Activated CD4-positive, alpha-beta T cell treated with anti-CD3 and anti-CD28 coated beads, Interleukin-2, amount 50 U/mL, for 1 hour (primary cell): ENCODE measurements at regions not wholly inside any gene's neighbourhood (a gene's known extent, or its start where the extent isn't known, plus 50 kb on each side); places are given as distances from the start of the nearest gene placed in this dataset.

Experiments
- DNase-seq: peaks from one replicate; pipeline ENCODE4 v3.0.0-alpha.2; 2020

GRCh38 chr15:46121441-46121840 lies 486.6 kb downstream of the SQOR start:
- DNase-seq, result no peak

- no peak for DNase-seq
Observed at GRCh38 chr15:46126581-46126980, 491.8 kb downstream of the SQOR start.

GRCh38 chr15:46127361-46127874 lies 492.6 kb downstream of the SQOR start:
- DNase-seq, result no peak

GRCh38 chr15:46129145-46129544 lies 494.3 kb downstream of the SQOR start:
- DNase-seq, result no peak

GRCh38 chr15:46131876-46132275 lies 497.0 kb downstream of the SQOR start:
- no peak for DNase-seq

GRCh38 chr15:46137443-46137842 lies 502.6 kb downstream of the SQOR start:
- DNase-seq, result no peak

GRCh38 chr15:46146002-46146401 lies 511.2 kb downstream of the SQOR start:
- no peak for DNase-seq

GRCh38 chr15:46146915-46147314 lies 512.1 kb downstream of the SQOR start:
- DNase-seq, result no peak

GRCh38 chr15:46151786-46152185 lies 517.0 kb downstream of the SQOR start:
- no peak for DNase-seq

GRCh38 chr15:46166750-46167149 lies 531.9 kb downstream of the SQOR start:
- DNase-seq, result no peak

GRCh38 chr15:46170326-46170725 lies 535.5 kb downstream of the SQOR start:
- no peak for DNase-seq

GRCh38 chr15:46174122-46174521 lies 539.3 kb downstream of the SQOR start:
- no peak for DNase-seq

GRCh38 chr15:46177219-46177618 lies 542.4 kb downstream of the SQOR start:
- DNase-seq, result no peak

- no peak for DNase-seq
Observed at GRCh38 chr15:46178138-46178537, 543.3 kb downstream of the SQOR start.

- no peak for DNase-seq
Observed at GRCh38 chr15:46207341-46207740, 572.5 kb downstream of the SQOR start.

- DNase-seq, result no peak
Observed at GRCh38 chr15:46213551-46213950, 578.7 kb downstream of the SQOR start.

GRCh38 chr15:46222826-46223225 lies 588.0 kb downstream of the SQOR start:
- no peak for DNase-seq

GRCh38 chr15:46229263-46229662 lies 594.4 kb downstream of the SQOR start:
- DNase-seq, result no peak

- no peak for DNase-seq
Observed at GRCh38 chr15:46231786-46232185, 597.0 kb downstream of the SQOR start.

- no peak for DNase-seq
Observed at GRCh38 chr15:46232471-46232870, 597.6 kb downstream of the SQOR start.

- DNase-seq, result no peak
Observed at GRCh38 chr15:46242935-46243334, 608.1 kb downstream of the SQOR start.

- DNase-seq, result no peak
Observed at GRCh38 chr15:46251903-46252302, 617.1 kb downstream of the SQOR start.

GRCh38 chr15:46258056-46258455 lies 623.2 kb downstream of the SQOR start:
- no peak for DNase-seq

GRCh38 chr15:46260937-46261336 lies 626.1 kb downstream of the SQOR start:
- no peak for DNase-seq

- DNase-seq, result no peak
Observed at GRCh38 chr15:46265664-46266347, 631.0 kb downstream of the SQOR start.
